ENCODE measurements at regions not wholly inside any gene's neighbourhood (a gene's known extent, or its start where the extent isn't known, plus 50 kb on each side); places are given as distances from the start of the nearest gene placed in this dataset.

GRCh38 chr3:187458921-187459320 lies 90.7 kb downstream of the RTP4 start:
- no peak overlapping the region for H3K4me3 ChIP-seq (ENCODE audit: low read depth, low read length)
- no peak overlapping the region for H2AFZ ChIP-seq
- H3K9me3 ChIP-seq (ENCODE audit: control insufficient read depth, low read length): no peaks in the 10 kb centered on the region
- H3K4me2 ChIP-seq (ENCODE audit: low read length): no peak overlapping the region
- H3K27ac ChIP-seq: no peak overlapping the region
- H3K79me2 ChIP-seq: no peaks in the 10 kb centered on the region
- no peaks in the 10 kb centered on the region for H3K36me3 ChIP-seq (ENCODE audit: control insufficient read depth, insufficient read depth, low read length)
- no peaks in the 10 kb centered on the region for H3K4me1 ChIP-seq
- H3K27me3 ChIP-seq (ENCODE audit: control insufficient read depth, insufficient read depth, low read length): no peaks in the 10 kb centered on the region
- TF ChIP-seq CTCF (IDR thresholded peaks at IDR 0.05): no peak
- H3K9ac ChIP-seq: no peak overlapping the region

GRCh38 chr3:187458383-187458782 lies 90.2 kb downstream of the RTP4 start:
- H3K4me3 ChIP-seq (ENCODE audit: low read depth, low read length): no peak overlapping the region
- H2AFZ ChIP-seq: no peak overlapping the region
- no peak overlapping the region for H3K4me2 ChIP-seq (ENCODE audit: low read length)
- TF ChIP-seq CTCF (IDR thresholded peaks at IDR 0.05): no peak
- H3K27me3 ChIP-seq (ENCODE audit: control insufficient read depth, insufficient read depth, low read length): no peaks in the 10 kb centered on the region
- H3K36me3 ChIP-seq (ENCODE audit: control insufficient read depth, insufficient read depth, low read length): no peaks in the 10 kb centered on the region
- no peaks in the 10 kb centered on the region for H3K9me3 ChIP-seq (ENCODE audit: control insufficient read depth, low read length)
- no peaks in the 10 kb centered on the region for H3K79me2 ChIP-seq
- no peaks in the 10 kb centered on the region for H3K4me1 ChIP-seq
- no peak overlapping the region for H3K9ac ChIP-seq
- no peak overlapping the region for H3K27ac ChIP-seq

GRCh38 chr3:187456250-187456649 lies 88.1 kb downstream of the RTP4 start:
- H3K9me3 ChIP-seq (ENCODE audit: control insufficient read depth, low read length): no peaks in the 10 kb centered on the region
- H3K36me3 ChIP-seq (ENCODE audit: control insufficient read depth, insufficient read depth, low read length): no peaks in the 10 kb centered on the region
- no peak overlapping the region for H3K4me2 ChIP-seq (ENCODE audit: low read length)
- no peaks in the 10 kb centered on the region for H3K4me1 ChIP-seq
- H3K9ac ChIP-seq: no peak overlapping the region
- H3K27me3 ChIP-seq (ENCODE audit: control insufficient read depth, insufficient read depth, low read length): no peaks in the 10 kb centered on the region
- no peak overlapping the region for H3K27ac ChIP-seq
- no peak overlapping the region for H3K4me3 ChIP-seq (ENCODE audit: low read depth, low read length)
- H3K79me2 ChIP-seq: no peaks in the 10 kb centered on the region
- TF ChIP-seq CTCF (IDR thresholded peaks at IDR 0.05): no peak
- no peak overlapping the region for H2AFZ ChIP-seq

- no peak overlapping the region for H3K4me3 ChIP-seq (ENCODE audit: low read depth, low read length)
- H3K4me1 ChIP-seq: no peaks in the 10 kb centered on the region
- H3K9ac ChIP-seq: no peak overlapping the region
- H3K4me2 ChIP-seq (ENCODE audit: low read length): no peak overlapping the region
- no peak overlapping the region for H2AFZ ChIP-seq
- H3K79me2 ChIP-seq: no peaks in the 10 kb centered on the region
- no peak for TF ChIP-seq CTCF (IDR thresholded peaks at IDR 0.05)
- H3K27me3 ChIP-seq (ENCODE audit: control insufficient read depth, insufficient read depth, low read length): no peaks in the 10 kb centered on the region
- H3K36me3 ChIP-seq (ENCODE audit: control insufficient read depth, insufficient read depth, low read length): no peaks in the 10 kb centered on the region
- no peaks in the 10 kb centered on the region for H3K9me3 ChIP-seq (ENCODE audit: control insufficient read depth, low read length)
- no peak overlapping the region for H3K27ac ChIP-seq
These were observed 86.1 kb downstream of the RTP4 start for GRCh38 chr3:187454085-187454815.
